ENCODE measurements at regions not wholly inside any gene's neighbourhood (a gene's known extent, or its start where the extent isn't known, plus 50 kb on each side); places are given as distances from the start of the nearest gene placed in this dataset.

DNA sequence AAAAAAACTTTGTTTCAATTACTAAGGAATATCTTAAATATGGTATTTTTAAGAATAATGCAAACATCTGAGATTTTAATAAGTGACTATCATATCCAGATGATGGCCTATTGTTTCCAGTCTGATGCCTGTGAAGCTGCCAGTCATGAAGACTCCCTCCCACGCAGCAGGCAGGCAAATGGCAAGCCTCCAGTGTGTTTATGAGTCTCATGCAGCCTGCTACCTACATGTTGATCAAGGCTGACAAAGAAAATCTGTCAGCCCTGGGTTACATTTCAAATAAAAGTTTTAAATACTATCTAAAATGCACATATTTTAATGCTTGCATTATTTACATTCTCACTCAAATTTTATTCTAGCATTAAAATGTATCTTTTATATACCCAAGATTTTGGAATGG lies 137.6 kb upstream of the RNPC3 start:
- H3K36me3 ChIP-seq (ENCODE audit: insufficient read depth, low read length): no peaks in the 10 kb centered on the region
- H3K9me3 ChIP-seq (ENCODE audit: low read length): no peaks in the 10 kb centered on the region
- H2AFZ ChIP-seq (ENCODE audit: low read depth, low read length): no peak overlapping the region
- no peaks in the 10 kb centered on the region for H3K27me3 ChIP-seq (ENCODE audit: insufficient read depth, low read length)
- H3K4me1 ChIP-seq (ENCODE audit: insufficient read depth, low read length): no peaks in the 10 kb centered on the region
- no peak overlapping the region for H3K4me3 ChIP-seq (ENCODE audit: low read length)

DNA sequence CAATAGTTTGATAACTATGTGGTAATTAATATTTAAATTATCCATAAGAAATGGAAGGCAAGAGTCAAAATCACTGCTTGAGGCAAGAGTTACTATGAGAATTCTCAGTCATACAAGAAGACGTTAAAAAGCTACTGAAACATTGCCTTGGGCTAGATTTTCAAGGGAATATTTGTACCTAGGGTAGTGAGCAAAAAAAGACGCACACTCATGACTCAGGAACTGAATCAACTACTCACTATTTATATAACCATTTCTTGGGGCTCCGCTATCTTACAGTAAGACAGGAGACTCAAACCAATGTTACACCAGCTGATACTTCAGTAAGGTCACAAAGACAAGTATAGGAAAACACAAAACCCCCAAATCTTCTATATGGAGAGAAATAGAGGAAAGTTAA lies 151.5 kb upstream of the RNPC3 start:
- H3K36me3 ChIP-seq (ENCODE audit: insufficient read depth, low read length): no peaks in the 10 kb centered on the region
- no peaks in the 10 kb centered on the region for H3K27me3 ChIP-seq (ENCODE audit: insufficient read depth, low read length)
- no peak overlapping the region for H2AFZ ChIP-seq (ENCODE audit: low read depth, low read length)
- H3K4me3 ChIP-seq (ENCODE audit: low read length): no peak overlapping the region
- no peaks in the 10 kb centered on the region for H3K9me3 ChIP-seq (ENCODE audit: low read length)
- H3K4me1 ChIP-seq (ENCODE audit: insufficient read depth, low read length): no peaks in the 10 kb centered on the region

DNA sequence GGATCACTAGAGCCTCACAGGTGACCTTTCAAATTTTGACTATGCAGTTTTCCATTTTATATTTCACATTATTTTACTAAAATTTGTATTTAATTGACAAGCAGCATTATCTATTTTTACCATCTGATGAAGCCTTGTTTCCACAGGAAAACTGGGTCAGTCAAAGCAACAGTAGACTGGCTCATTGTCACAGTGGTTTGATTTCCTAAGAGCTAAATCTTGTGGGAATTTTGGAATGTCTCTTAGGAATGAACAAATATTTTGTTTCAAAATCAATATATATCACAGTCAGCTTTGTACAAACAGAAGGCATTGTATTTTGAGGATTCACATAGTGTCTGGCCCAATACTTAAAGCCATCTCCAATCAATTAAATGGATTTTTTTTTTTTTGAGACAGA lies 152.6 kb upstream of the RNPC3 start:
- Histone ChIP-seq H3K27me3 (ENCODE audit: insufficient read depth, low read length) (no peaks in the 10 kb centered on the region), H3K36me3 (ENCODE audit: insufficient read depth, low read length) (no peaks in the 10 kb centered on the region), H3K9me3 (ENCODE audit: low read length) (no peaks in the 10 kb centered on the region), H3K4me1 (ENCODE audit: insufficient read depth, low read length) (no peaks in the 10 kb centered on the region), H2AFZ (ENCODE audit: low read depth, low read length) (no peak overlapping the region), H3K4me3 (ENCODE audit: low read length) (no peak overlapping the region)

DNA sequence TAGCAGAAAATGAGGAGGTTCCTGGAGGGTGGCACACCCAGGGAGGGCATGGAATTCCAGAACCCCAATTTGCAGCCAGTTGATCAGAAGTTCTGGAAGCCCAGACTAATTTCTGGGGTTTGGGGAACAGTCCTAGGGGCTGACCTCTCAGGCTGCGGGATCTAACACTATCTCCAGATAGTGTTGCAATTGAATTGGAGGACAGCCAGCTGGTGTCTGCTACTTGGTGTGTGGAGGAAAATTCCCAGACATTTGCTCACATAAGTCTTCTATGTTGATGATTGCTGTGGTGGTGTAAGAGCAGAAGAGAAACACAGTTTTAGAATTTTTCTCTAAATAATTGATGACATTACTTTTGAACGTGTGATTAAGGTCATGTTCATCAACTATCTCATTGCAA lies 154.3 kb upstream of the RNPC3 start:
- no peaks in the 10 kb centered on the region for H3K27me3 ChIP-seq (ENCODE audit: insufficient read depth, low read length)
- no peaks in the 10 kb centered on the region for H3K4me1 ChIP-seq (ENCODE audit: insufficient read depth, low read length)
- no peaks in the 10 kb centered on the region for H3K36me3 ChIP-seq (ENCODE audit: insufficient read depth, low read length)
- no peaks in the 10 kb centered on the region for H3K9me3 ChIP-seq (ENCODE audit: low read length)
- H3K4me3 ChIP-seq (ENCODE audit: low read length): no peak overlapping the region
- H2AFZ ChIP-seq (ENCODE audit: low read depth, low read length): no peak overlapping the region

DNA sequence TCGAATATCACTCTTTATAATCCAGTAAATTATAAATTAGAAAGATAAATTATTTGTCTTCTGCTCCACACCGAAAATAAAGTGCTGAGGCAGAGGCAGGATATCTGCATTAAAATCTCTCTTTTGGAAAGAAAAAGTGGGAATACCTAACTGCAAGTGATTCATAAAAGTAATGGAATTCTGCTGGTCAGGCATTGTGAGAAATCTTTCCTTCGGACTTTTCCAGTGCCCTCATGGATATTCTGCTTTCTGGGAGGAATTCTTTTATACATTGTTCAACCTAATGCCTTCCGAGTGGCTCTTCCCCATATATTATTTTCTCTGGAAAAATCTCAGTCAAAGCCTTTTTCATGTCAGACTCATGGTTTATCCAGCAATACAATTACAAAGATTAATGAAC lies 158.3 kb upstream of the RNPC3 start:
- no peaks in the 10 kb centered on the region for H3K36me3 ChIP-seq (ENCODE audit: insufficient read depth, low read length)
- no peak overlapping the region for H2AFZ ChIP-seq (ENCODE audit: low read depth, low read length)
- no peaks in the 10 kb centered on the region for H3K27me3 ChIP-seq (ENCODE audit: insufficient read depth, low read length)
- H3K4me3 ChIP-seq (ENCODE audit: low read length): no peak overlapping the region
- no peaks in the 10 kb centered on the region for H3K9me3 ChIP-seq (ENCODE audit: low read length)
- H3K4me1 ChIP-seq (ENCODE audit: insufficient read depth, low read length): no peaks in the 10 kb centered on the region

DNA sequence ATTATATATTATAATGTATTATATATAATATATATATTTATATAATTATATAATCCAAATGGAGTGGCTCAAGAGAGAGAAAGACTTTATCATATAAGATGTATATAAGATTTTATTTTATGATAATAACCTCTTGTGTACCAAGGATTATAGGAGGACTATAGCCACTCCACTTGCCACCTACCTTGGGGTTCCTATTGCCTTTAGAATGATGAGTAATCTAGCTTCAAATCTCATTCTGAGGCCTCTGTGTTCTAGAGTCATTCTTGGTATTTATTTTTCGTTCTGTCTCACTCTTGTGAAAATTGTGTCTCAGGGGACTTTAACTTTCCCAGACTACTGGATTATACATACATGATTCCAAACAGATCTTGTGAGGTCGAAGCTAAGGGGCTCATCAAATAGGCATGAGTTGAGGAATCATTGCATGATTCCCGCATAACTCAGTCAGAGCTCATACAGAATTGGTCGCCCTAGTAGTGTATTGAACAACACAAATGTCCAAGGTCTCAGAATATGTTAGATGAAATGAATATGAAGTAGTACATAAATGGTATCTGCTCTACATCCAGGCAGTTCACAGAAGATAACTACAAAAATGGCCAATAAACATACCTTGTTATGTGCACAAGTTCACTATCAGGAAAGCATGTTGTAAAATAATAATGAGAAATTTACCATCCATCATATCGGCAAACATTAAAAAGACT lies 159.5 kb upstream of the RNPC3 start:
- Histone ChIP-seq H2AFZ (ENCODE audit: low read depth, low read length) (no peak overlapping the region), H3K36me3 (ENCODE audit: insufficient read depth, low read length) (no peaks in the 10 kb centered on the region), H3K4me3 (ENCODE audit: low read length) (no peak overlapping the region)

DNA sequence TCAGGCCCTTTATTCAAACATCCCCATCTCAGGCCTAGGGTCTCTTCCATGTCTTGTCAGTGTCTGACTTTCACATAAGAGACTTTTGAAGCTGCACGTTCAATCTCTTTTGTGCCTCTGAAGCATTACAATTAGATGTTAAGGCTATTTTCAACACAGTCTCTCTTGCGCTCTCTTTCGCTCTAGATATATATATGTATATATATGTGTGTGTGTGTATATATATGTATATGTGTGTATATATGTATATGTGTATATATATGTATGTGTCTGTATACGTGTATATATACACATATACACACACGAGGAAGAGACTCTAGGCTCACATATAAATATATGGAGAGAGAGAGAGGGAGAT lies 162.5 kb upstream of the RNPC3 start:
- H3K36me3 ChIP-seq (ENCODE audit: insufficient read depth, low read length): no peaks in the 10 kb centered on the region
- no peaks in the 10 kb centered on the region for H3K4me1 ChIP-seq (ENCODE audit: insufficient read depth, low read length)
- H3K4me3 ChIP-seq (ENCODE audit: low read length): no peak overlapping the region
- no peaks in the 10 kb centered on the region for H3K9me3 ChIP-seq (ENCODE audit: low read length)
- no peaks in the 10 kb centered on the region for H3K27me3 ChIP-seq (ENCODE audit: insufficient read depth, low read length)
- no peak overlapping the region for H2AFZ ChIP-seq (ENCODE audit: low read depth, low read length)

More for the DNA sequence above, 159.5 kb upstream of the RNPC3 start:
- H3K4me1 ChIP-seq (ENCODE audit: insufficient read depth, low read length): no peaks in the 10 kb centered on the region
- no peaks in the 10 kb centered on the region for H3K27me3 ChIP-seq (ENCODE audit: insufficient read depth, low read length)
- H3K9me3 ChIP-seq (ENCODE audit: low read length): no peaks in the 10 kb centered on the region

DNA sequence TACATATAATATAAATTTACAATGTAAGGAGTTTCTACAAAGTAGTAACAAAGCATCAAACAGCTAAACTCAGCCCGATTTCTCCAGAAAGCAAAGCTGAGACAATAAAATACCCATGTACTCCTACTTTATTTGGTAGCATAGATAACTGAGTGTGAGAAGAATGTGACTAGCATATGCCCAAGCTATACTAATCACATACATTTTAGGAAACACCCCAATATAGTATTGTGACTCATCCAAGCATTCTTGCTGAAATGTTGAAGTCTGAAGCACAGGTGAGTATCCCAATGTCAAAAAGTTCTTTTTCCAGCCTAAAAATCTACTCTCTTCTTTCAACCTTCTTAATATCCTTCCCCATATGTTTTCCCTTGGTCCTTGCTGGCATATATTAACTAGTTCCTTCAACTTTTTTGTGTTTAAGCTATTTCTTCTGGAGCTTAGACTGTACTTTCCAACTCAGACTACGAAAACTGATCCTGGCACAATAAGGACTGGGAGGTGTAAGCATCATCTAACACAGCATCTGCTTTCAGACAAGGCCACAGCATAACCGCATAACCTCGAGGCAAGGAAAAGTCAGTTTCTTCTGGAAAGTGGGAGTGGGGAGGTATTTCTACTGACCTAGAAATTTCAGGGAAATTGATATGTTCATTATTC lies 163.0 kb upstream of the RNPC3 start:
- Histone ChIP-seq H3K27me3 (ENCODE audit: insufficient read depth, low read length) (no peaks in the 10 kb centered on the region), H3K4me3 (ENCODE audit: low read length) (no peak overlapping the region), H3K9me3 (ENCODE audit: low read length) (no peaks in the 10 kb centered on the region), H3K36me3 (ENCODE audit: insufficient read depth, low read length) (no peaks in the 10 kb centered on the region), H2AFZ (ENCODE audit: low read depth, low read length) (no peak overlapping the region), H3K4me1 (ENCODE audit: insufficient read depth, low read length) (no peaks in the 10 kb centered on the region)

DNA sequence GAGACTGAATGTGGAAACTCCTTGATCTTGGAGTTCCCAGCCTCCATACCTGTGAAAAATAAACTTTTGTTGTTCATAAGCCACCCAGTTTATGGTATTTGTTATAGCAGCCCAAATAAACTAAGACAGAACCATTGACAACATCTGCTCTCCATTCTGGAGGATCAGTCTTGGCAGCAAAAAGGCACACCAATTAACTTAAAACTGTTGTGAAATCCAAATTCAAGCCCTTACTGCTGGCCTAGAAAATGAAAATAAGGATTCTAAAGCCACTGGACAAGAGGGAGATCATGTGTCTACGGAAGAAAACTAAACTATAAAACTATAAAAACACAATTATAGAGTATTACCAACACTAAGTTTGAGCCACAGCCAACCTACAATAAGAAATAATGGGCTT lies 172.1 kb upstream of the RNPC3 start:
- Histone ChIP-seq H3K9me3 (ENCODE audit: low read length) (no peaks in the 10 kb centered on the region), H3K4me3 (ENCODE audit: low read length) (no peak overlapping the region), H3K36me3 (ENCODE audit: insufficient read depth, low read length) (no peaks in the 10 kb centered on the region), H2AFZ (ENCODE audit: low read depth, low read length) (no peak overlapping the region), H3K27me3 (ENCODE audit: insufficient read depth, low read length) (no peaks in the 10 kb centered on the region), H3K4me1 (ENCODE audit: insufficient read depth, low read length) (no peaks in the 10 kb centered on the region)

DNA sequence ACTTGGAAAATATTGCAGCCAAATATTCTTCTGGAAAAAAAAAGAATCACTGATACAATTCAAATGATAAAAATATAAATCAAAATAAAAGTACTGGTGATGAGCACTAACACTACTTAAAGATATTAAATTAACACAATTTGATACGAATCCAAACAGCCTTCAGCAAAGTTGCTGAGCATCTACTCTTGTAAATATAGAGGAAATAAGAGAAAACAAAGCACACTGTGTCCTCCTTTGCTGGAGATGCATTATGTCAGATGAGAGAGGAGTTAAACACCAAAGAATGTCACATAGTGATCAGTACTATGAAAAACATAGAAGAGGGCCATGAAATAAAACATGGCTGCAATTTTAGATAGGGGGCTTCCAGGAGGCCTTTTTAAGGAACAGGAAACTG lies 177.4 kb upstream of the RNPC3 start:
- no peaks in the 10 kb centered on the region for H3K9me3 ChIP-seq (ENCODE audit: low read length)
- no peak overlapping the region for H2AFZ ChIP-seq (ENCODE audit: low read depth, low read length)
- no peaks in the 10 kb centered on the region for H3K27me3 ChIP-seq (ENCODE audit: insufficient read depth, low read length)
- no peaks in the 10 kb centered on the region for H3K4me1 ChIP-seq (ENCODE audit: insufficient read depth, low read length)
- H3K36me3 ChIP-seq (ENCODE audit: insufficient read depth, low read length): no peaks in the 10 kb centered on the region
- no peak overlapping the region for H3K4me3 ChIP-seq (ENCODE audit: low read length)

GRCh38 chr1:103344930-103345329 lies 180.6 kb upstream of the RNPC3 start:
- H2AFZ ChIP-seq (ENCODE audit: low read depth, low read length): no peak overlapping the region

GRCh38 chr1:103341377-103341880 lies 184.1 kb upstream of the RNPC3 start:
- no peaks in the 10 kb centered on the region for H3K27me3 ChIP-seq (ENCODE audit: insufficient read depth, low read length)
- H3K4me1 ChIP-seq (ENCODE audit: insufficient read depth, low read length): no peaks in the 10 kb centered on the region
- no peak overlapping the region for H3K4me3 ChIP-seq (ENCODE audit: low read length)
- no peaks in the 10 kb centered on the region for H3K9me3 ChIP-seq (ENCODE audit: low read length)
- H3K36me3 ChIP-seq (ENCODE audit: insufficient read depth, low read length): no peaks in the 10 kb centered on the region
- H2AFZ ChIP-seq (ENCODE audit: low read depth, low read length): no peak overlapping the region

More at GRCh38 chr1:103344930-103345329, 180.6 kb upstream of the RNPC3 start:
- H3K4me1 ChIP-seq (ENCODE audit: insufficient read depth, low read length): no peaks in the 10 kb centered on the region
- H3K27me3 ChIP-seq (ENCODE audit: insufficient read depth, low read length): no peaks in the 10 kb centered on the region
- no peaks in the 10 kb centered on the region for H3K36me3 ChIP-seq (ENCODE audit: insufficient read depth, low read length)
- no peaks in the 10 kb centered on the region for H3K9me3 ChIP-seq (ENCODE audit: low read length)
- H3K4me3 ChIP-seq (ENCODE audit: low read length): no peak overlapping the region

DNA sequence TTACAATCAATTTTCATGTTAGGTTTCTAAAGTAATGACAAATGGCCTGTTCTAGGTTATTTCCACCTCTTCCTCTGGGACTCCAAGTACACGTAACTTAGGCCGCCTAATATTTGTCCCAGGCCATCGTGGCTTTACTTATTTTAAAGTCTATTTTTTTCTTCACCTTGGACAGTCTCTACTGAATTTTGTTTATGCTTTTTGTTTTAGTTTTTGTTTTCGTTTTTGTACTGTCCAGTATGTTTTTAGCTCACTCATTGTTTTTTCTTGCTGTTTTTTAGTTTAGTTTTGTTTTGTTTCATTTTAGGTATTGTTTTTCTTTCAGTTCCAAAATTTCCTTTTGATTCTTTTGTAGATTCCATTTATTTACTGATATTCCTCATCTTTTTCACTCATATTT lies 187.7 kb upstream of the RNPC3 start:
- Histone ChIP-seq H3K27me3 (ENCODE audit: insufficient read depth, low read length) (no peaks in the 10 kb centered on the region), H3K9me3 (ENCODE audit: low read length) (no peaks in the 10 kb centered on the region), H2AFZ (ENCODE audit: low read depth, low read length) (no peak overlapping the region), H3K4me1 (ENCODE audit: insufficient read depth, low read length) (no peaks in the 10 kb centered on the region), H3K36me3 (ENCODE audit: insufficient read depth, low read length) (no peaks in the 10 kb centered on the region), H3K4me3 (ENCODE audit: low read length) (no peak overlapping the region)

- H3K4me1 ChIP-seq (ENCODE audit: insufficient read depth, low read length): no peaks in the 10 kb centered on the region
Observed at GRCh38 chr1:103336408-103336807, 189.1 kb upstream of the RNPC3 start.

More at GRCh38 chr1:103336408-103336807, 189.1 kb upstream of the RNPC3 start:
- Histone ChIP-seq H3K36me3 (ENCODE audit: insufficient read depth, low read length) (no peaks in the 10 kb centered on the region), H3K27me3 (ENCODE audit: insufficient read depth, low read length) (no peaks in the 10 kb centered on the region), H3K9me3 (ENCODE audit: low read length) (no peaks in the 10 kb centered on the region), H2AFZ (ENCODE audit: low read depth, low read length) (no peak overlapping the region), H3K4me3 (ENCODE audit: low read length) (no peak overlapping the region)

Measured in neuron (in vitro differentiated cells).